HG02571 (cell line): ENCODE measurements at regions not wholly inside any gene's neighbourhood (a gene's known extent, or its start where the extent isn't known, plus 50 kb on each side); places are given as distances from the start of the nearest gene placed in this dataset.
"Not testable (repeated sequence)": the region's sequence is repeated elsewhere in the genome, so short reads cannot be mapped to it uniquely, and the experiment has no call there.

Experiments
- ATAC-seq: cut with Tn5 transposase; IDR thresholded peaks from one replicate; pipeline ENCODE4 v1.9.1; 2021; ENCODE audit warnings: mild to moderate bottlenecking, moderate library complexity; ENCODE audit not compliant: unreplicated experiment

- ATAC-seq = no peak
Observed at GRCh38 chr12:89289720-89290119, 62.6 kb downstream of the DUSP6 start.

GRCh38 chr12:89288959-89289358 lies 63.3 kb downstream of the DUSP6 start:
- ATAC-seq = no peak

GRCh38 chr12:89286501-89286900 lies 65.8 kb downstream of the DUSP6 start:
- ATAC-seq = no peak

GRCh38 chr12:89281539-89281867 lies 70.8 kb downstream of the DUSP6 start:
- no peak for ATAC-seq

- no peak for ATAC-seq
Observed at GRCh38 chr12:89280833-89281538, 71.3 kb downstream of the DUSP6 start.

- no peak for ATAC-seq
Observed at GRCh38 chr12:89279499-89279898, 72.8 kb downstream of the DUSP6 start.

GRCh38 chr12:89278862-89279261 lies 73.4 kb downstream of the DUSP6 start:
- ATAC-seq = no peak

- no peak for ATAC-seq
Observed at GRCh38 chr12:89278169-89278568, 74.1 kb downstream of the DUSP6 start.

GRCh38 chr12:89276860-89277259 lies 75.4 kb downstream of the DUSP6 start:
- no peak for ATAC-seq

- ATAC-seq = no peak
Observed at GRCh38 chr12:89273525-89273924, 78.8 kb downstream of the DUSP6 start.

- no peak for ATAC-seq
Observed at GRCh38 chr12:89270548-89270947, 81.8 kb downstream of the DUSP6 start.

- ATAC-seq = no peak
Observed at GRCh38 chr12:89269174-89269573, 83.1 kb downstream of the DUSP6 start.

- no peak for ATAC-seq
Observed at GRCh38 chr12:89267404-89267803, 84.9 kb downstream of the DUSP6 start.

- ATAC-seq = not testable (repeated sequence)
Observed at GRCh38 chr12:89266574-89267188, 85.6 kb downstream of the DUSP6 start.

- ATAC-seq = no peak
Observed at GRCh38 chr12:89264837-89265236, 87.5 kb downstream of the DUSP6 start.

- ATAC-seq = no peak
Observed at GRCh38 chr12:89263900-89264299, 88.4 kb downstream of the DUSP6 start.

- no peak for ATAC-seq
Observed at GRCh38 chr12:89262855-89263552, 89.3 kb downstream of the DUSP6 start.

- ATAC-seq = no peak
Observed at GRCh38 chr12:89261982-89262381, 90.3 kb downstream of the DUSP6 start.

- ATAC-seq = no peak
Observed at GRCh38 chr12:89260841-89261637, 91.3 kb downstream of the DUSP6 start.

GRCh38 chr12:89259821-89260220 lies 92.5 kb downstream of the DUSP6 start:
- no peak for ATAC-seq

- no peak for ATAC-seq
Observed at GRCh38 chr12:89258240-89258969, 93.9 kb downstream of the DUSP6 start.
